HK-2 (cell line): ENCODE measurements at regions not wholly inside any gene's neighbourhood (a gene's known extent, or its start where the extent isn't known, plus 50 kb on each side); places are given as distances from the start of the nearest gene placed in this dataset.

Experiments used
- DNase-seq: peaks from one replicate; pipeline ENCODE4 v3.0.0-alpha.2; 2018; ENCODE audit not compliant: unreplicated experiment

DNA sequence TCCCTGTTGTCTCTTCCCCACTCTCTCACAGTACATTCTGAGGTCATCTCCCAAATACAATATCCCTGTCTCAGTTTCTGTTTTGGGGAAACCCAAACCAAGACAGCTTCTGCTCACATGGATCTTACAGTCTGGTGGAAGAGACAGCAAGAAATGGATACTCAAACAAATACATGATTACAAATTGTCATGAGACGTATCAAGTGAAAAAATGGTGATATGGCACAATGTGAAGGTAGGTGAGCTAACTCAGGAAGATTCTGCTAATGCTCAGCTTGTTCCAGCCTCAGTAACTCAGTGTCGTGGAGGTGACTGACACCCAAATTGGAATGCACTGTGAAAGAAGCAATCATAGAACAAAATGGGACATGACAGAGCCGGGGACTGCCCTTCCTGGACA, 68.3 kb downstream of the CHST1 start:
- DNase-seq = no peak

DNA sequence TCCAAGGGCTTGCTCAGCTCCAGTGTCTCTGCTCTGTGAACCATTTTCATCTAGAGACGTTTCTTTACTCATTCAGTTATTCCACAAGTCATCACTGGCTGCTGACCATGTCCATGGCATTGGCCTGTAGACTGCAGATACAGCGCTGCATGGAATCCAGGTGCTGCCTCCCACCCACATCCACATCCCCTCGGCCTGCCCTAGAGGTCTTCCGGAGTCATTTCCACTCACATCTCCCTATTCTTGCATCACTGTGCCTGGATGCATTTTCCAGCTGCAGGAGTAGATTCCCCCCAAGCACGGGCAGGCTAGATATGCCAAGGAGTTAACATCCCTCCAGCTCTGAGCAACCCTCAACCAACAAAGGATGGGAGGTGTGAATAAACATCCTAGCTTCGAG, 68.9 kb downstream of the CHST1 start:
- no peak for DNase-seq

DNA sequence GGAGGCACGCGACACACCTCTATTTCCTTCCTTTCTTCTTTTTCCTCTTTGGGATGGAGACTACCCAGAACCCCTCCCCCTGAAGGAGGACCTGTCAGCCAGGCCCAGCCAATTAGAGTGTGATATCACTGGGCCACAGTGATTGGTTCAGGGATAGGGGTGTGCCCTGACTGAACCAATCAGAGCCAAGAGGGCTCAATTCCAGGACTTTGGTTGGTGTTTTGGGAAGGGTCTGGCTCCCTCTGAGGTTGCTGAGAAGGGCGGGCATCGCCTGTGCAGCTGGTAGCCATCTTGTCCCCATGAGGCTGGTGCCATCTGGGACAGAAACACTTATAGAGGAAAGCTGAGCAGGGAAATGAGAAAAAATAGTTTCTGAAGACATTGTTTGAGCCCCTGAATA, 71.4 kb downstream of the CHST1 start:
- no peak for DNase-seq

DNA sequence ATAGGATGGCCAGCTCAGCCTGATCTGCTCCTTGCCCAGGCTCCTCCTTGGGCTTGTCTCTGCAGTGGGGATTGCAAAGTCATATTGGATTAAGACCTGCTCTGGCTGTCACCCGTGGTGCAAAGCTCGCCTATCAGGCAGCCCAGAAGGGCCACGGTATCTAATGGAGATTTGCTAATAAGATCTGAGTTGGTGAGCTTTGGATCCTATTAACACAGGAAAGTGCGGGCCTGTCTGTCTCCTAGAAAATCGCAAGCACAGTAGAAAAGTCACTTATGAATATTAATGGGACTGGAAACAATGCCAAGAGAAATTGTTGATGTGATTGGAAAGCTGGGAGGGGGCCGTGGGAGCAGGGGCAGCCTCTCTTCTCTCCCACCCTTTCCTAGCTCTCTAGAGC, 72.8 kb downstream of the CHST1 start:
- DNase-seq = no peak

GRCh38 chr11:45590743-45591142, 74.7 kb downstream of the CHST1 start:
- DNase-seq = no peak

DNA sequence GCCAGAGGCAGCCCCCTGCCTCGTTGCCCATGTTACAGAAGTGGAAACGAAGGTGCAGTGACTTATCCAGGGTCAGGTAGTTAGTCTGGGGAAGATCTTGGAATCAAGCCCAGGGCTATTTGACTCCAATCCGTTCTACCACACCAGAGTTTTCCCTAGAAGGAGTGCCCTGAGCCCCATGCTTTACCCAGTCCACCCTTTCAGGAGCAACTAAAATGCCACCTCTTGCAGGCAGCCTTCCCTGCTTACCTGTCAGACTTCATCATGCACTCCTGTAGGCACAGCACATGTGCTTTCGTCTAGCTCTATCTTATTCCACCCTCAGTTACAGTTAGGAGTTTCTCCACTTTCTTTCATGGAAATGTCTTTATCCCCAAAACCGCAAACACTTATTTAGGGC, 80.2 kb downstream of the CHST1 start:
- no peak for DNase-seq

DNA sequence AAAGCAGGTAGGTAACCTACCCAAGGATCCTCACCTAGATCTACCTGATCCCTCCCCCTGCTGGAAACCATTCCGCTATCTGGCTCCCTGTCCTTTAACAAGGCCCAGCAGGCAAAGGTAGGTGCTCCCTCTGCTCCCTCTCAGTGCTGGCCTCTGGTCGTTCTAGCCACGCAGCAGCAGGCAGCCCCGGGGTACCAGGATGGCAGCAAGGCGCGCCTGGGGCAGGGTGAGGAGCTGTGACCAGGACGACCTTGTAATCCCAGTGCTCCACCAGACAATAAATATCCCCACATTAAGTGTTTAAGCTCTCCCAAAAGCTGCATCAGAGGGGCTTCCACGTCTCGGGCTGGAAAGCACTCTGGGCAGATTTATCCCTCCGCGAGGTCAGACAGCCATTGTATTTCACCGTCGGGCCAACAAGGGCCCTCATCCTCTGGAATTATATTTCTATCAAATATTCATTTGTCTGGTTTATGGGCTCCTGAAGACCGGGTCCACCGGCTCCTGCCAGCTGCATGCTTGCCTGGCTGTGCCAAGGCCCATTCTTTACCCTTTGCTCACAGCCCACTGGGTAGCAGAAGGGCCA, 81.3 kb downstream of the CHST1 start:
- DNase-seq = no peak

DNA sequence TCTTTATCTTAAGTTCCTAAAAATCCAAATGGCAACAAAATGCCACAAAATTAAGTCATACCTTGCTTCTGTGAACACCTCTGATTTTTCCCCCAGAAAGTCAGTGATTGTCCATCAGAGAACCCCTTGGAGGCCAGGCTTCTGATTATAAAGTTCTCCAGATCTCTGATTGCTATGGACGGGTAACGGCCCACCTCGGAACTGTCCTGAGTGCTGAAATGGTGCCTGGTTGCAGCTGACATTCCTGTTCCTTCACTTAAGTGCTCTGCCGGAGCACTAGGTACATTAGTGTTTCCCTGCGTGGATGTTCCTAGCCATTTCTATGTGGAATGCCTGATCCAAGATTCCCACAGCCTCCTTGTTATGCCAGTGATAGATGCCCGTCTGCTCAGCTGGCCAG, 85.0 kb downstream of the CHST1 start:
- DNase-seq = peak; percentile 4

DNA sequence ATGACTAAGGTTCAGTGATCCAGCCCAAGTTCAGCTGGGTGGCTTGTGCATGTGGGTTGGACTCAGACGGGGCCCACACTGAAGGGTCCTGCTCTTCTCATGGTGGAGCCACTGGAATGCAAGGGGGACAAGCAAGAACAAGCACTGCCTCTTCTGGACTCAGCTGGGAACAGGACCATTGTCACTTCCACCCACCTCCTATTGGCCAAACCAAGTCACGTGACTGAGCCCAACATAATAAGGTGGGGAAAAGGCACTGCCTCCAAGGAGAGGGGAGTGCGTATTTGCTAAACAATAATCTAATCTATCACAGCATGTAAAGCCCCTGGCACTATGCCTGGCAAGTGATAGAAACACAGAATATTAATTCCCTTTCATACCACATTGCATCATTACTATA, 87.1 kb downstream of the CHST1 start:
- no peak for DNase-seq

DNA sequence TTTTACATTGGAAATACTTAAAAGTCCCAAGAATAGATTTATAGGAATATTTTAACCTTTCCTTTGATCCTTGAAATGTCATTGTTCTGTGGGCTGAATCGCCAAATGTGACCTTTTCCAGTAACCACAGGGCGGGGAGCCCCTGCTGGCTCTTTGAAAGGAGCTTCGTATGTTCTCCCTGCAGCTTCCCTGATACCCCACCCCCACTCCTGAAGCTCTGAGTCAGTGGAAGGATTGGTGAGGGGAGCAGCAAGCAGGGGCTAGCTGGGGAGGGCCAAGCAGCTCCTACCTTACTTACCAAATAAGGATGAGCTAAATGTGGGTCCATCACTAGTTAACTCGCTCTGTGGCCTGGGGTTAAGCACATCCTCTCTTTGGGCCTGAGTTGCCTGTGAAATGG, 87.7 kb downstream of the CHST1 start:
- DNase-seq = no peak

- DNase-seq = no peak
Measured at GRCh38 chr11:45576461-45577215, 88.8 kb downstream of the CHST1 start.

- no peak for DNase-seq
Measured at GRCh38 chr11:45573728-45574127, 91.7 kb downstream of the CHST1 start.

GRCh38 chr11:45572354-45573123, 92.9 kb downstream of the CHST1 start:
- no peak for DNase-seq

GRCh38 chr11:45569776-45570175, 95.6 kb downstream of the CHST1 start:
- DNase-seq = no peak

DNA sequence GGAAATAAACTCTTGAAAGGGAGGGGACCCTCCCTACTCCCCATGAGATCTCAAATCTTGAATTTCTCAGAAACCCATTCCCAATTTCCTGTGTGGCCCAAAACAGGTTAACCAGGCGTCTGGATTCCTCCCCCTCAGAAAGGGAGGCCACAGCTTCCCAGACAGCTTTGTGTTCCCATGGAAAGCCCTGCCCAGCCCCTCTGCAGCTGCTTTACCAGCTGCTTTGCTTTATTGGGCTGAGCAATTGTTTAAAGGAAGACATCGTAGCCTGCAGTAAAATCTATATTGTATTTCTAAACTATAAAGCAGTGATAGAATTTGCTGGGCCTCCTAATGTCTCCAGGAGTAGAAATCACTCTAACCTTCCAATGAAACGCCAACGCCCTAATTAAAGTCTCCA, 97.4 kb downstream of the CHST1 start:
- DNase-seq = no peak

GRCh38 chr11:45565446-45565988, 99.9 kb downstream of the CHST1 start:
- no peak for DNase-seq

DNA sequence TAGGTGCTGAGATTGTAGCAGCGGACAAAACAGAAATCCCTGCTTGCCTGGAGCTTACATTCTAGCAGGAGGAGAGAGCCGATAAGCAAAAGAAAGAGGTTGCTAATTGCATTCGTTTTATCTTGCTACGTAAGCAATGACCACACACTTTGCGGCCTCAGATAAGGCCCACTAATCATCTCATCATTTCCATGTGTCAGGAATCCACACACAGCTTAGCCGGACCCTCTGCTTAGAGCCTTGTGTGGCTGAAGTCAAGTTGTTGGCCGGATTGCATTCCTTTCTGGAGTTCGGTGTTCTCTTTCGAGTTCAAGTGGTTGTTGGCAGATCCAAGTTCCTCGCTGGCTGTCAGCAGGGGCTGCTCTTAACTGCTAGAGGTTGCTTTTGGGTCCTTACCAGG, 101.6 kb downstream of the CHST1 start:
- DNase-seq = no peak

GRCh38 chr11:45563171-45563570, 102.3 kb downstream of the CHST1 start:
- DNase-seq = no peak

DNA sequence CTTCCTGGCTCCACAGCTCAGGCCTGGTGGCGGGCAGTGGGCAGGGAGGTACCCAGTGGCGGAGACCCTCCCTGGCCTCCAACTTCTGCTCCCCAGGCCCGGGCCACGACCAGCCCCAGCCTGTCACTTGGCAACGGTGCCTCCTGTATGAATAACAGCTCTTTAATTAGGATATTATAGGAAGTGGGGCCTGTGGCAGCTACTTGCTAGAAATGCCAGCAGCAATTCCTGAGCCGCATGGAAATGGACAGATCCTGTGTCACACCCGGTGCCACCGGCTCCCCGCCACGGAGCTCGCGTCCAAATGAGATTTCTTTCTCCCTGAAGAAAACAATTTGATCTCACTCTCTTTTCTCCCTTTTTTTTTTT, 104.5 kb downstream of the CHST1 start:
- DNase-seq = no peak

- DNase-seq = no peak
Measured at GRCh38 chr11:45560155-45560912, 105.1 kb downstream of the CHST1 start.

DNA sequence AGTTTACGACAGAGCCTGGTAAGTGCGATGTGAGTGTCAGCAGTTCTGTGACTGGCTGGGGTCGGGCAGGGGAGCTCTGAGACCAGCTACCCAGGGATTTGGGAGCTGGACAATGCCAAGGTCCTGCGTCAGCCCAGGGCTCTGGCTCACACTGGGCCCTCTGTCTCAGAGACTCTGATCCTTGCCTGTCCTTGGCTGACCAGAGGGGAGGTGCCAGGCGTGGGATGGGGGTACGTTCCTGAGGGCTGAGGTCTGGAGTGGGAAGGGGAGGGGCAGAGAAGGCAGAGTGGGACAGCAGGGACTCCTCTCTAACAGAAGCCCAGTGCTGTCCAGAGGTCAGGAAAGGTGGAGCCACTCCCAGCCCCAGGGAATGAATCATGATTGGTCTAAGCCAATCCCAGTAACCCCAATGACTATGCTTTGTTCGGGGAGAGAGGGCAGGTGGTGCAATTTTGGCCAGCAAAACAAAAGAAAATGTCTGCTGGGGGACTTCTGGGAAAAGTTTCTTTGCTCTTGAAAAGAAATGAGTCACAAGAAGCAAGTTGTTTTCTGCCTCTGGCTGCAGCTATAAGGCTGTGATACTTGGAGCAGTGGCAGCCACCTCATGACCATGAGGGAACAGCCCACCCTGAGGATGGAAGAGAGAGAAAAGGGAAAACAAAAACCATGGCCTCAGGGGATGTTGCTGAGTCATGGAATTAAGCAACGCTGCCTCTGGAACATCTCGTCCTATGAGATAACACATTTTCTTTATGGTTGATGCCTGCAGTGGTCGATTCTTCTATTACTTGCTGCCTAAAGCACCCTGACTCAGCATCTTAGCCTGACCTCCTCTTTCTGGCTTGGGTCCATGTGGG, 108.3 kb downstream of the CHST1 start:
- DNase-seq = no peak
